ENCODE measurements at regions not wholly inside any gene's neighbourhood (a gene's known extent, or its start where the extent isn't known, plus 50 kb on each side); places are given as distances from the start of the nearest gene placed in this dataset.

GRCh38 chr14:101462726-101463565 lies 98.3 kb upstream of the DIO3 start:
- no peak for DNase-seq

- no peak for DNase-seq
Observed at GRCh38 chr14:101463566-101464171, 97.6 kb upstream of the DIO3 start.

GRCh38 chr14:101464310-101464983 lies 96.8 kb upstream of the DIO3 start:
- no peak for DNase-seq

- no peak for DNase-seq
Observed at GRCh38 chr14:101464984-101465794, 96.1 kb upstream of the DIO3 start.

- DNase-seq: no peak
Observed at GRCh38 chr14:101465795-101466448, 95.4 kb upstream of the DIO3 start.

GRCh38 chr14:101466456-101467180 lies 94.7 kb upstream of the DIO3 start:
- DNase-seq: no peak

GRCh38 chr14:101467181-101467926 lies 93.9 kb upstream of the DIO3 start:
- no peak for DNase-seq

GRCh38 chr14:101469382-101470247 lies 91.7 kb upstream of the DIO3 start:
- no peak for DNase-seq

GRCh38 chr14:101470266-101470665 lies 91.0 kb upstream of the DIO3 start:
- DNase-seq: no peak

- DNase-seq: no peak
Observed at GRCh38 chr14:101471723-101472517, 89.4 kb upstream of the DIO3 start.

- no peak for DNase-seq
Observed at GRCh38 chr14:101472518-101472849, 88.8 kb upstream of the DIO3 start.

- DNase-seq: no peak
Observed at GRCh38 chr14:101473045-101473729, 88.1 kb upstream of the DIO3 start.

- DNase-seq: no peak
Observed at GRCh38 chr14:101473795-101474562, 87.3 kb upstream of the DIO3 start.

GRCh38 chr14:101474563-101475455 lies 86.5 kb upstream of the DIO3 start:
- no peak for DNase-seq

- no peak for DNase-seq
Observed at GRCh38 chr14:101475456-101476257, 85.6 kb upstream of the DIO3 start.
